ENCODE measurements at regions not wholly inside any gene's neighbourhood (a gene's known extent, or its start where the extent isn't known, plus 50 kb on each side); places are given as distances from the start of the nearest gene placed in this dataset.

DNA sequence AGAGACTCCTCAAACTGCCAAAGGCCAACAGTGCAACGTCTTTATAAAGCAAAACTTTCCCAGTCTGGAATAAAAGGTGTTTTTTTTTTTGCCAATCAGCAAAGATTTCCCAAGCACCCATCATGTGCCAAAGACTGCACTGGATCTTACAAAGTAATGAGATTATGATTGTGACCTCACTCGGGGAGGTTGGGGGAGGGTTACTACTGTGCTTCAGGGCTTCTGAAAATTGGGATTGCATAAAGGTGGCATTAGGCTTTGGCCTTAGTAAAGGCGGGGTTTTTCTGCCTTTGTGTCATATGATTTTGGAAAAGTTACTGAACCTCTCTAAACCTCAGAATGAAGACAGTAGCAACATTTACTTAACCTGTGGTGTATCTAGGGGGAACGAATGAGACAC lies 233.8 kb downstream of the DACT1 start:
- Histone ChIP-seq H3K4me1 (no peaks in the 10 kb centered on the region), H3K27ac (no peak overlapping the region)
- no peak for TF ChIP-seq Cebpa-rat (IDR thresholded peaks at IDR 0.05)

DNA sequence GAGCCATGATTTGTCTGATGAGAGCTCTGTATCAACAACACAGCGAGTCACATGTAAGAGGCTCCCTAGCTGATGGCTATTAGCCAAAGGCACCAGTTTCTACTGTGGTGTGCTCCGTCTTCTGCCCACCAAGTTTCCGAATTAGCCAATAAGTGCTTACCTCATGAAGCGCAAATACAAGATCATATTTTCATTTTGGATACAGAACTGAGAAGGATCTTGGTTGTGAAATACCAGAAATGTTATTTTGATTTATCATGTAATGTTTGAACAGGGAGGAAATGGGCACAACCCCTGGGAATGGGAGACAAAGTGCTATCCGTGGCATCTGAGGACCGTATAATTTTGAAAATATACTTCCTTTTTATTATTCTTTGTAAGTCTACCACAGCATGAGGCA lies 234.3 kb downstream of the DACT1 start:
- Histone ChIP-seq H3K4me2 (no peak overlapping the region), H3K36me3 (no peaks in the 10 kb centered on the region), H3K27me3 (no peaks in the 10 kb centered on the region), H3K4me3 (no peak overlapping the region), H3K9me3 (no peaks in the 10 kb centered on the region), H3K9ac (no peak overlapping the region), H3K4me1 (no peaks in the 10 kb centered on the region), H3K27ac (no peak overlapping the region), H4K20me1 (no peaks in the 10 kb centered on the region)
- no peak for TF ChIP-seq Cebpa-rat (IDR thresholded peaks at IDR 0.05)

More for the DNA sequence above, 233.8 kb downstream of the DACT1 start:
- Histone ChIP-seq H3K4me2 (no peak overlapping the region), H3K9ac (no peak overlapping the region), H4K20me1 (no peaks in the 10 kb centered on the region), H3K27me3 (no peaks in the 10 kb centered on the region), H3K36me3 (no peaks in the 10 kb centered on the region), H3K4me3 (no peak overlapping the region), H3K9me3 (no peaks in the 10 kb centered on the region)

- TF ChIP-seq Cebpa-rat (IDR thresholded peaks at IDR 0.05): no peak
- Histone ChIP-seq H3K36me3 (no peaks in the 10 kb centered on the region), H3K4me3 (no peak overlapping the region), H3K9me3 (no peaks in the 10 kb centered on the region), H3K4me2 (no peak overlapping the region), H3K4me1 (no peaks in the 10 kb centered on the region), H3K27me3 (no peaks in the 10 kb centered on the region), H3K27ac (no peak overlapping the region), H4K20me1 (no peaks in the 10 kb centered on the region), H3K9ac (no peak overlapping the region)
Observed at GRCh38 chr14:58873228-58873953, 235.6 kb downstream of the DACT1 start.

DNA sequence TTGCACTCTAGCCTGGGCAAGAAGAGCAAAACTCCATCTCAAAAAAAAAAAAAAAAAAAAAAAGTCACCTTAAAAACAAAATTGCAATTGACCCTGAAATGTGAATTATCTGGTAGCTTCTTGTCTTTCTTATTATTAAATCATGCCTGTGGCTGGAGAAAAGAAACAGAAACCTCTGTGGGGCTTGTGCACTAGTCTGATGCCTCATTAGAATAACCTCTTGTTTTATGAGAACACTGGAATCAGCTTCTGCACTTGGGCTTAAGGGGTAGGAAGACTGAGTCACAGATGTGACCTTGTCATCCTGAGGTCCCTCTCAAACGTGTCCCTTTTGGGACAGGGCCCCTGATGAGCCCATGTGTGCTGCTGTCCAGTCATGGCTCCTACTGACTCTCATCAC lies 237.9 kb downstream of the DACT1 start:
- no peaks in the 10 kb centered on the region for H4K20me1 ChIP-seq
- no peak overlapping the region for H3K27ac ChIP-seq
- H3K4me2 ChIP-seq: no peak overlapping the region
- H3K4me3 ChIP-seq: no peak overlapping the region
- no peak overlapping the region for H3K9ac ChIP-seq
- no peaks in the 10 kb centered on the region for H3K36me3 ChIP-seq
- no peaks in the 10 kb centered on the region for H3K27me3 ChIP-seq
- no peaks in the 10 kb centered on the region for H3K4me1 ChIP-seq
- TF ChIP-seq Cebpa-rat (IDR thresholded peaks at IDR 0.05): no peak
- H3K9me3 ChIP-seq: no peaks in the 10 kb centered on the region

DNA sequence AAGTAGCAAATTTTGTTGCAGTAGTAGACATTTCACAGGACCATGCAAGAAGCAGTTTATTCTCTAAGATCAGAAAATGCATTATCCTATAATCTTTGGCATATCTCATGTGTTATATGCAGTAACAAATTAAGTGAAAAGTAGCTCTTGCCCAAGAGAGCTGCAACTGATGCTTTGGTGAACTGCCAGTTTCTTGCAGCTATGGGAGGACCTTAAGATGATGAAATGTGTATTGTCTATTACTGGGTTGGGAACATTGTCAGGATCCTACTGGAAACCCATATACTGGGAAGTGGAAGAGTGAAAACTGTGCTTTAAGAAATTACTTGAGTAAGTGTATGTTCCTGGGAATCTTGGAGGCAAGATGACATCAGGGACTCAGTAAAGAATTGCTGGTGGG lies 238.8 kb downstream of the DACT1 start:
- no peak overlapping the region for H3K27ac ChIP-seq
- H3K9ac ChIP-seq: no peak overlapping the region
- no peaks in the 10 kb centered on the region for H3K27me3 ChIP-seq
- no peaks in the 10 kb centered on the region for H3K9me3 ChIP-seq
- H3K36me3 ChIP-seq: no peaks in the 10 kb centered on the region
- no peaks in the 10 kb centered on the region for H3K4me1 ChIP-seq
- no peak overlapping the region for H3K4me3 ChIP-seq
- no peak for TF ChIP-seq Cebpa-rat (IDR thresholded peaks at IDR 0.05)
- H4K20me1 ChIP-seq: no peaks in the 10 kb centered on the region
- H3K4me2 ChIP-seq: no peak overlapping the region

DNA sequence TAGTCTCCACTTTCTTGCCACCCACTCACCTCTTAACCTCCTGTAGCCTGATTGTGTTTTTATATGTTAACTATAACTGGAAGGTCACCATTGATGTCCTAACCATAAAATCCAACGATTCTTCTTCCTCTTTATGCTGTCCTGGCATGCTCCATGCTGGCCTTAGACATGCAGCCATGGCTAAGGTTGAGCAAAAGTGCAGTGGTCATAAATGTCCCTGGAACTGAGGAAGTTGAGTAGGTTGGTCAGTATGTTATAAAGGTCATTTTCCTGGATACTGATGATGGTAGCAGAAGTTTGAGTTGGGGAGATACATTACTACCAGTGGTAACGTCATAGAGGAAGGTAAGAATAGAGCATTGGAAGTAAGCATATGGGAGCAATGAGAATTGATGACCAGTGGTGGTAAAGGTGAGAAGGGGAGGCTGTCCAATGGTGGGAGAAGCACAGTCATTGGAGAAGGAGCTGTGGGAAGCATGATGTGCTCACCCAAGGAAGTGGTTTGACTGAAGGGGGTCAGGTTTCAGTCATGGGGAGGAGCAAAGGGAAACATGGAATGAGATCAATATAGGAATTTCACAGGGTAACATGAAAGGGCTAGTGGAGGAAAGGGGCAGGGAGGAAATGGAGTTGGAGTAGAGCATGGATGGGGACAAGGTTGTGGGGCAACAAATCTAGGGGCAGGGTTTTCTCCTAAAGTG lies 240.8 kb downstream of the DACT1 start:
- no peak overlapping the region for H3K27ac ChIP-seq
- no peaks in the 10 kb centered on the region for H3K27me3 ChIP-seq
- TF ChIP-seq Cebpa-rat (IDR thresholded peaks at IDR 0.05): no peak
- H3K9me3 ChIP-seq: no peaks in the 10 kb centered on the region
- H3K4me3 ChIP-seq: no peak overlapping the region
- H3K4me1 ChIP-seq: no peaks in the 10 kb centered on the region
- H4K20me1 ChIP-seq: no peaks in the 10 kb centered on the region
- no peaks in the 10 kb centered on the region for H3K36me3 ChIP-seq
- no peak overlapping the region for H3K4me2 ChIP-seq
- H3K9ac ChIP-seq: no peak overlapping the region

GRCh38 chr14:58881433-58881832 lies 243.7 kb downstream of the DACT1 start:
- Histone ChIP-seq H3K27me3 (no peaks in the 10 kb centered on the region), H3K27ac (no peak overlapping the region), H3K9ac (no peak overlapping the region), H3K4me2 (no peak overlapping the region), H3K9me3 (no peaks in the 10 kb centered on the region), H4K20me1 (no peaks in the 10 kb centered on the region), H3K4me1 (no peaks in the 10 kb centered on the region), H3K36me3 (no peaks in the 10 kb centered on the region), H3K4me3 (no peak overlapping the region)
- TF ChIP-seq Cebpa-rat (IDR thresholded peaks at IDR 0.05): no peak

- H3K4me1 ChIP-seq: no peaks in the 10 kb centered on the region
- no peaks in the 10 kb centered on the region for H3K9me3 ChIP-seq
- H4K20me1 ChIP-seq: no peaks in the 10 kb centered on the region
- no peak overlapping the region for H3K4me3 ChIP-seq
- no peak overlapping the region for H3K9ac ChIP-seq
- no peaks in the 10 kb centered on the region for H3K27me3 ChIP-seq
- no peak for TF ChIP-seq Cebpa-rat (IDR thresholded peaks at IDR 0.05)
- H3K4me2 ChIP-seq: no peak overlapping the region
- no peaks in the 10 kb centered on the region for H3K36me3 ChIP-seq
- no peak overlapping the region for H3K27ac ChIP-seq
Observed at GRCh38 chr14:58882577-58883018, 244.8 kb downstream of the DACT1 start.

- Histone ChIP-seq H3K4me3 (no peak overlapping the region), H3K36me3 (no peaks in the 10 kb centered on the region), H3K27me3 (no peaks in the 10 kb centered on the region), H3K4me1 (no peaks in the 10 kb centered on the region), H3K27ac (no peak overlapping the region), H3K9ac (no peak overlapping the region), H4K20me1 (no peaks in the 10 kb centered on the region), H3K9me3 (no peaks in the 10 kb centered on the region), H3K4me2 (no peak overlapping the region)
- no peak for TF ChIP-seq Cebpa-rat (IDR thresholded peaks at IDR 0.05)
Observed at GRCh38 chr14:58884442-58884841, 246.7 kb downstream of the DACT1 start.

GRCh38 chr14:58887931-58888330 lies 250.2 kb downstream of the DACT1 start:
- Histone ChIP-seq H3K36me3 (no peaks in the 10 kb centered on the region), H3K27ac (no peak overlapping the region), H3K4me3 (no peak overlapping the region), H4K20me1 (no peaks in the 10 kb centered on the region), H3K27me3 (no peaks in the 10 kb centered on the region), H3K4me1 (no peaks in the 10 kb centered on the region), H3K9ac (no peak overlapping the region), H3K9me3 (no peaks in the 10 kb centered on the region), H3K4me2 (no peak overlapping the region)
- TF ChIP-seq Cebpa-rat (IDR thresholded peaks at IDR 0.05): no peak
